ENCODE measurements at regions not wholly inside any gene's neighbourhood (a gene's known extent, or its start where the extent isn't known, plus 50 kb on each side); places are given as distances from the start of the nearest gene placed in this dataset.

DNA sequence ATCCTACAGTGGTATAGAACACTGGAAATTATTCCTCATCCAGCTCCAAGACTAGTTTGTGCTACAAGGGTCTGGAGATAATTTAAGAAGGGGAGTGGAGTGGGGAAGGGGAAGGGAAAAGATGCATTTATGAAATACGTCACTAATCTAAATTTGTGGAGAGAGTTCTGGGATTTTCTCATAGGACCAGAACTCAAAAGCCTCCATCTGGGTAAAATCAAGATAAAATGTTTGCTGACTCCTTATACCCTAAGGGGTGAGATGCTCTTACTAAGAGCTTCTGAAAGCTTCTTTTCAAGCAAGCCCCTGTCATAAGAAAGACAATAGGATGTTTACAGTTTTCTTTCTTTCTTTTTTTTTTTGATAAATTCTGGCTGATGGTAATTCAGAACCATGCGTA lies 88.5 kb upstream of the RBMS1 start:
- TF ChIP-seq CTCF (optimal IDR thresholded peaks at IDR 0.05 in 1 of 3, IDR thresholded peaks at IDR 0.05 in 1 of 3, conservative IDR thresholded peaks at IDR 0.05 in 1 of 3; ENCODE audit: extremely low read depth in 1 of 3, insufficient read depth in 2 of 3, low read length in 3 of 3) (no peak), EZH2 (IDR thresholded peaks at IDR 0.05; ENCODE audit: low read length) (no peak)

Data from keratinocyte (primary cell).